Neural progenitor cell (in vitro differentiated cells): ENCODE measurements at regions not wholly inside any gene's neighbourhood (a gene's known extent, or its start where the extent isn't known, plus 50 kb on each side); places are given as distances from the start of the nearest gene placed in this dataset.
A peak's percentile ranks its signal among the peaks of the same experiment; 100 is the strongest.

Source experiments
- DNase-seq: peaks from one replicate; pipeline ENCODE4 v3.0.0-alpha.2; 2016; ENCODE audit warnings: low spot score
- H2AFZ ChIP-seq: fragments of 200-600 bp; sonication (generic); replicated peaks from 2 replicates; pipeline ENCODE4 v1.6.1; 2016; ENCODE audit warnings: antibody characterized with exemption
- H3F3A ChIP-seq: fragments of 200-600 bp; sonication (generic); 2 replicates; pipeline ENCODE4 v1.6.1; 2016; ENCODE audit warnings: antibody characterized with exemption, low read depth
- H3K27ac ChIP-seq: fragments of 200-600 bp; sonication (generic); 2 replicates; pipeline ENCODE4 v1.5.1; 2016; ENCODE audit warnings: mild to moderate bottlenecking
- H3K27me3 ChIP-seq: fragments of 200-600 bp; sonication (generic); 2 replicates; pipeline ENCODE4 v1.6.1; 2016; ENCODE audit warnings: mild to moderate bottlenecking, moderate library complexity
- H3K36me3 ChIP-seq: fragments of 200-600 bp; sonication (generic); 2 replicates; pipeline ENCODE4 v1.5.1; 2016
- H3K4me1 ChIP-seq: fragments of 200-600 bp; sonication (generic); 2 replicates; pipeline ENCODE4 v1.6.1; 2016; ENCODE audit warnings: mixed run types
- H3K4me2 ChIP-seq: fragments of 200-600 bp; sonication (generic); 2 replicates; pipeline ENCODE4 v1.6.1; 2016
- H3K4me3 ChIP-seq: fragments of 200-600 bp; sonication (generic); 2 replicates; pipeline ENCODE4 v1.5.1; 2016
- H3K79me2 ChIP-seq: fragments of 200-600 bp; sonication (generic); 2 replicates; pipeline ENCODE4 v1.6.1; 2016; ENCODE audit warnings: low read depth
- H3K9ac ChIP-seq: fragments of 200-600 bp; sonication (generic); 2 replicates; pipeline ENCODE4 v1.6.1; 2016
- H3K9me3 ChIP-seq: fragments of 200-600 bp; sonication (generic); 2 replicates; pipeline ENCODE4 v1.5.1; 2016; ENCODE audit warnings: low read depth
- H4K20me1 ChIP-seq: fragments of 200-600 bp; sonication (generic); 2 replicates; pipeline ENCODE4 v1.6.1; 2016; ENCODE audit warnings: low read depth
- H3K27ac Mint-ChIP-seq: 3 replicates; pipeline ENCODE4 v1.8.0; 2021; ENCODE audit warnings: mixed read lengths
- H3K27me3 Mint-ChIP-seq: 2 replicates; pipeline ENCODE4 v1.8.0; 2022; ENCODE audit warnings: low read depth, mild to moderate bottlenecking, inconsistent platforms, moderate library complexity, mixed read lengths; ENCODE audit not compliant: insufficient read depth
- H3K36me3 Mint-ChIP-seq: 3 replicates; pipeline ENCODE4 v1.8.0; 2021; ENCODE audit warnings: mixed read lengths
- H3K4me1 Mint-ChIP-seq: 3 replicates; pipeline ENCODE4 v1.8.0; 2021; ENCODE audit warnings: mixed read lengths
- H3K4me3 Mint-ChIP-seq: 3 replicates; pipeline ENCODE4 v1.8.0; 2021; ENCODE audit warnings: mild to moderate bottlenecking, moderate library complexity, mixed read lengths
- H3K9me3 Mint-ChIP-seq: 3 replicates; pipeline ENCODE4 v1.8.0; 2020; ENCODE audit warnings: mixed read lengths
- CTCF ChIP-seq: fragments of 200-600 bp; sonication (generic); IDR thresholded peaks from 2 replicates; pipeline ENCODE4 v1.5.1; 2017; ENCODE audit warnings: antibody characterized with exemption, mild to moderate bottlenecking
- EZH2 ChIP-seq: fragments of 200-600 bp; sonication (generic); IDR thresholded peaks from 2 replicates; pipeline ENCODE4 v1.6.1; 2017; ENCODE audit warnings: antibody characterized with exemption, mild to moderate bottlenecking, moderate library complexity
- EZH2phosphoT487 ChIP-seq: fragments of 200-600 bp; sonication (generic); IDR thresholded peaks from 2 replicates; pipeline ENCODE4 v1.6.1; 2017; ENCODE audit warnings: antibody characterized with exemption

GRCh38 chr16:86761111-86762031 lies 183.0 kb downstream of the FOXL1 start:
- H3K27ac Mint-ChIP-seq, result no peak overlapping the region
- H3K4me2 ChIP-seq, result peak overlapping the region; percentile 36
- TF ChIP-seq CTCF, result peak; percentile 82
- no peak for TF ChIP-seq EZH2
- no peak for TF ChIP-seq EZH2phosphoT487
- H3K9me3 ChIP-seq, result no peaks in the 10 kb centered on the region
- peaks cover 38% of the 10 kb centered on the region for H3K4me1 Mint-ChIP-seq
- no peaks in the 10 kb centered on the region for H4K20me1 ChIP-seq
- H2AFZ ChIP-seq, result no peak overlapping the region
- H3K36me3 Mint-ChIP-seq, result no peaks in the 10 kb centered on the region
- H3K36me3 ChIP-seq, result no peaks in the 10 kb centered on the region
- H3K4me3 Mint-ChIP-seq, result no peak overlapping the region
- H3K27me3 ChIP-seq, result no peaks in the 10 kb centered on the region
- H3K9ac ChIP-seq, result no peak overlapping the region
- no peak overlapping the region for H3K4me3 ChIP-seq
- H3K9me3 Mint-ChIP-seq, result no peaks in the 10 kb centered on the region
- H3K27ac ChIP-seq, result no peak overlapping the region
- H3K4me1 ChIP-seq, result peaks cover 54% of the 10 kb centered on the region
- peaks cover 25% of the 10 kb centered on the region for H3K27me3 Mint-ChIP-seq
- H3F3A ChIP-seq, result peaks cover 60% of the 10 kb centered on the region
- H3K79me2 ChIP-seq, result no peaks in the 10 kb centered on the region
- DNase-seq, result peak; percentile 81

- Mint-ChIP-seq H3K27me3 (peaks cover 29% of the 10 kb centered on the region), H3K4me1 (peaks cover 35% of the 10 kb centered on the region), H3K36me3 (no peaks in the 10 kb centered on the region), H3K4me3 (no peak overlapping the region), H3K9me3 (no peaks in the 10 kb centered on the region), H3K27ac (no peak overlapping the region)
- DNase-seq, result no peak
- Histone ChIP-seq H3K4me2 (no peak overlapping the region), H2AFZ (no peak overlapping the region), H3K79me2 (no peaks in the 10 kb centered on the region), H3K4me3 (no peak overlapping the region), H4K20me1 (no peaks in the 10 kb centered on the region), H3K36me3 (no peaks in the 10 kb centered on the region), H3F3A (peaks cover 56% of the 10 kb centered on the region), H3K9ac (no peak overlapping the region), H3K27ac (no peak overlapping the region), H3K4me1 (peaks cover 50% of the 10 kb centered on the region), H3K27me3 (no peaks in the 10 kb centered on the region), H3K9me3 (no peaks in the 10 kb centered on the region)
- TF ChIP-seq EZH2phosphoT487, result no peak
- TF ChIP-seq EZH2, result no peak
- no peak for TF ChIP-seq CTCF
Measured at GRCh38 chr16:86762095-86762494, 183.7 kb downstream of the FOXL1 start.

GRCh38 chr16:86763819-86764218 lies 185.5 kb downstream of the FOXL1 start:
- H3K27me3 Mint-ChIP-seq, result peaks cover 31% of the 10 kb centered on the region
- no peak overlapping the region for H3K27ac Mint-ChIP-seq
- H3K4me3 Mint-ChIP-seq, result no peak overlapping the region
- Histone ChIP-seq H3K27me3 (no peaks in the 10 kb centered on the region), H3K27ac (no peak overlapping the region), H4K20me1 (no peaks in the 10 kb centered on the region), H2AFZ (peak overlapping the region; percentile 6), H3K4me1 (peaks cover 35% of the 10 kb centered on the region), H3K4me3 (no peak overlapping the region), H3F3A (peaks cover 38% of the 10 kb centered on the region), H3K36me3 (no peaks in the 10 kb centered on the region), H3K4me2 (no peak overlapping the region), H3K79me2 (no peaks in the 10 kb centered on the region), H3K9ac (no peak overlapping the region), H3K9me3 (no peaks in the 10 kb centered on the region)
- H3K4me1 Mint-ChIP-seq, result peaks cover 38% of the 10 kb centered on the region
- DNase-seq, result no peak
- no peaks in the 10 kb centered on the region for H3K36me3 Mint-ChIP-seq
- TF ChIP-seq CTCF, result no peak
- TF ChIP-seq EZH2phosphoT487, result no peak
- H3K9me3 Mint-ChIP-seq, result peaks cover 2% of the 10 kb centered on the region
